Panc1 (cell line): ENCODE measurements at regions not wholly inside any gene's neighbourhood (a gene's known extent, or its start where the extent isn't known, plus 50 kb on each side); places are given as distances from the start of the nearest gene placed in this dataset.

Experiments used
- ATAC-seq: fragments of 200-7000 bp; cut with Tn5 transposase; 2 replicates; pipeline ENCODE4 v1.9.1; 2020; ENCODE audit warnings: mild to moderate bottlenecking, moderate library complexity
- BruUV-seq: library from RNA; stranded (reverse); fragments of 400-500 nt; replicated peaks from 2 replicates; lab custom pipeline; 2021; lab: Mats Ljungman, UMichigan
- CTCF ChIA-PET: fragments of 300-600 bp; sonication (Branson Sonifier 250); formaldehyde crosslinking; loops from one replicate; lab custom pipeline; 2022; ENCODE audit warnings: antibody characterized with exemption; lab: Charles Lee
- POLR2A ChIA-PET: fragments of 300-600 bp; sonication (Branson Sonifier 250); formaldehyde crosslinking; loops from one replicate; lab custom pipeline; 2022; ENCODE audit warnings: antibody characterized with exemption; lab: Charles Lee
- DNase-seq: peaks from one replicate; pipeline ENCODE4 v3.0.0-alpha.2; 2010; ENCODE audit warnings: low read depth, low spot score
- H3K27ac ChIP-seq: 2 replicates; pipeline ENCODE4 v1.5.1; 2011; ENCODE audit warnings: mild to moderate bottlenecking, low read length, inconsistent platforms
- H3K27me3 ChIP-seq: fragments of 200-500 bp; sonication (Bioruptor generic); 2 replicates; pipeline ENCODE4 v1.6.0; 2014; ENCODE audit warnings: low read length, inconsistent platforms; ENCODE audit not compliant: control insufficient read depth, insufficient read depth
- H3K36me3 ChIP-seq: fragments of 200-500 bp; sonication (Bioruptor generic); 2 replicates; pipeline ENCODE4 v1.5.1; 2014; ENCODE audit warnings: inconsistent platforms, mild to moderate bottlenecking, low read length, moderate library complexity; ENCODE audit not compliant: control insufficient read depth, insufficient read depth
- H3K4me1 ChIP-seq: 2 replicates; pipeline ENCODE4 v1.5.1; 2011; ENCODE audit warnings: inconsistent platforms, mild to moderate bottlenecking, low read length, moderate library complexity; ENCODE audit not compliant: control insufficient read depth, insufficient read depth
- H3K4me3 ChIP-seq, 2 experiments: 2 replicates each; pipeline ENCODE4 v1.5.1; 2011 to 2012; ENCODE audit warnings: low read depth in 2 of 2, low read length in 2 of 2, mild to moderate bottlenecking in 2 of 2, inconsistent platforms in 1 of 2, moderate library complexity in 1 of 2
- H3K9me3 ChIP-seq: fragments of 200-500 bp; sonication (Bioruptor generic); 2 replicates; pipeline ENCODE4 v1.5.1; 2014; ENCODE audit warnings: low read depth, mild to moderate bottlenecking, inconsistent platforms, low read length, moderate library complexity; ENCODE audit not compliant: control insufficient read depth, insufficient read depth
- CTCF ChIP-seq: fragments of 450-650 bp; IDR thresholded peaks from 2 replicates; pipeline ENCODE4 v1.5.1; 2017; ENCODE audit warnings: mild to moderate bottlenecking
- POLR2AphosphoS5 ChIP-seq: IDR thresholded peaks from 2 replicates; pipeline ENCODE4 v1.6.1; 2012; ENCODE audit warnings: mild to moderate bottlenecking, low read depth, low read length, moderate library complexity
- REST ChIP-seq, 2 experiments: IDR thresholded peaks; 2 replicates each; pipeline ENCODE4 v1.6.1; 2011 to 2012; ENCODE audit warnings: low read depth in 2 of 2, control low read depth in 1 of 2, low read length in 1 of 2, mild to moderate bottlenecking in 1 of 2, moderate library complexity in 1 of 2; ENCODE audit not compliant: insufficient read depth in 1 of 2
- SIN3A ChIP-seq: IDR thresholded peaks from 2 replicates; pipeline ENCODE4 v1.6.1; 2012; ENCODE audit warnings: low read depth, mild to moderate bottlenecking, low read length, moderate library complexity, borderline replicate concordance; ENCODE audit not compliant: insufficient read depth
- TCF7L2 ChIP-seq: IDR thresholded peaks from 2 replicates; pipeline ENCODE4 v1.6.1; 2011; ENCODE audit warnings: mild to moderate bottlenecking, low read depth, low read length, inconsistent platforms
- in situ Hi-C: cut with HindIII; loops from 2 replicates; pipeline ENCODE4 v1.10.0; 2016; ENCODE audit warnings: low sequenced_read_pairs, low pct_unique_long_range_greater_than_20kb
- intact Hi-C: fragments of 100-400 bp; cut with micrococcal nuclease; formaldehyde crosslinking; loops from one replicate; pipeline ENCODE4 v1.10.0; 2022; ENCODE audit not compliant: unreplicated experiment

GRCh38 chr22:22783575-22783974 lies 104.0 kb upstream of the IGLL5 start:
- POLR2A ChIA-PET = no interaction called here
- H3K4me1 ChIP-seq = no peaks in the 10 kb centered on the region
- ATAC-seq (no peak), DNase-seq (no peak)
- no peaks in the 10 kb centered on the region for H3K9me3 ChIP-seq
- no peaks in the 10 kb centered on the region for H3K36me3 ChIP-seq
- CTCF ChIA-PET = no interaction called here
- intact Hi-C loops (no loop called here), in situ Hi-C loops (no loop called here)
- BruUV-seq = no TSS peak
- H3K27ac ChIP-seq = no peak overlapping the region
- H3K27me3 ChIP-seq = peaks cover 6% of the 10 kb centered on the region
- TF ChIP-seq SIN3A (no peak), POLR2AphosphoS5 (no peak), TCF7L2 (no peak), CTCF (no peak), REST (IDR thresholded peaks at IDR 0.05; ENCODE audit: insufficient read depth in 1 of 2, low read depth in 2 of 2, low read length in 1 of 2) (no peak)
- H3K4me3 ChIP-seq = no peak overlapping the region

GRCh38 chr22:22784249-22785039 lies 103.2 kb upstream of the IGLL5 start:
- H3K27ac ChIP-seq = no peak overlapping the region
- TF ChIP-seq REST (IDR thresholded peaks at IDR 0.05; ENCODE audit: insufficient read depth in 1 of 2, low read depth in 2 of 2, low read length in 1 of 2) (no peak), TCF7L2 (no peak), CTCF (no peak), POLR2AphosphoS5 (no peak), SIN3A (no peak)
- no peaks in the 10 kb centered on the region for H3K36me3 ChIP-seq
- ATAC-seq (no peak), DNase-seq (no peak)
- no peaks in the 10 kb centered on the region for H3K4me1 ChIP-seq
- no TSS peak for BruUV-seq
- CTCF ChIA-PET = no interaction called here
- no peaks in the 10 kb centered on the region for H3K9me3 ChIP-seq
- no peak overlapping the region for H3K4me3 ChIP-seq
- in situ Hi-C loops = no loop called here
- POLR2A ChIA-PET = no interaction called here
- intact Hi-C loops = no loop called here
- peaks cover 6% of the 10 kb centered on the region for H3K27me3 ChIP-seq
